Tibial nerve (tissue), 4 donors: ENCODE measurements at regions not wholly inside any gene's neighbourhood (a gene's known extent, or its start where the extent isn't known, plus 50 kb on each side); places are given as distances from the start of the nearest gene placed in this dataset.

Source experiments
- EP300 ChIP-seq, 2 donors: sonication (generic); formaldehyde crosslinking; IDR thresholded peaks; one replicate each; pipeline ENCODE4 v1.6.1; 2017; ENCODE audit warnings: antibody characterized with exemption in 2 of 2, mild to moderate bottlenecking in 1 of 2
- TF ChIP-seq, protein P1 (sequence below), 5 experiments: fragments of 200-600 bp in 3 of 5; fragments of 450-650 bp in 2 of 5; sonication (generic) in 3 of 5; IDR thresholded peaks; one replicate each; pipeline ENCODE4 v1.5.1; 2016 to 2019; ENCODE audit warnings: antibody characterized with exemption in 5 of 5, mild to moderate bottlenecking in 3 of 5, moderate library complexity in 2 of 5

DNA sequence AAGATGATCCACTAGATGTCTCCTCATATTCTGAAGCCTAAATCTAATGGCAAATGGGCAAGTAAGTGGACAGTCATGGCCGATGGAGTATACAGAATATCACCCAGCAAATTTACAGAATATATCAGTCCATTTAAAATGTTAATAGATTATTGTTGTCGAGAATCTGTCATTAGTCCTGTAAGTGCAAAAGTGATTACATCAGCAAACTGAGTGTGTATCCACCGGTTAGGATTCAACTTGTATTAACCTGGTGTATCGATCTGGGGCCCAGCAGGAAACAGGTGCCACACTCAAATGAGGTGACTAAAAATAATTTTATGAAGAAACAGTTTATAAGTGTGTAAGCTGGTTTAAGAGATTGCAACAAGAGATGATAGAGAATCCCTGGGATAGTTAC is 367.9 kb upstream of the FAM47C start:
- TF ChIP-seq, protein P1, sequence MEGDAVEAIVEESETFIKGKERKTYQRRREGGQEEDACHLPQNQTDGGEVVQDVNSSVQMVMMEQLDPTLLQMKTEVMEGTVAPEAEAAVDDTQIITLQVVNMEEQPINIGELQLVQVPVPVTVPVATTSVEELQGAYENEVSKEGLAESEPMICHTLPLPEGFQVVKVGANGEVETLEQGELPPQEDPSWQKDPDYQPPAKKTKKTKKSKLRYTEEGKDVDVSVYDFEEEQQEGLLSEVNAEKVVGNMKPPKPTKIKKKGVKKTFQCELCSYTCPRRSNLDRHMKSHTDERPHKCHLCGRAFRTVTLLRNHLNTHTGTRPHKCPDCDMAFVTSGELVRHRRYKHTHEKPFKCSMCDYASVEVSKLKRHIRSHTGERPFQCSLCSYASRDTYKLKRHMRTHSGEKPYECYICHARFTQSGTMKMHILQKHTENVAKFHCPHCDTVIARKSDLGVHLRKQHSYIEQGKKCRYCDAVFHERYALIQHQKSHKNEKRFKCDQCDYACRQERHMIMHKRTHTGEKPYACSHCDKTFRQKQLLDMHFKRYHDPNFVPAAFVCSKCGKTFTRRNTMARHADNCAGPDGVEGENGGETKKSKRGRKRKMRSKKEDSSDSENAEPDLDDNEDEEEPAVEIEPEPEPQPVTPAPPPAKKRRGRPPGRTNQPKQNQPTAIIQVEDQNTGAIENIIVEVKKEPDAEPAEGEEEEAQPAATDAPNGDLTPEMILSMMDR (IDR thresholded peaks at IDR 0.05): no peak
- no peak for TF ChIP-seq EP300 (IDR thresholded peaks at IDR 0.05)
